HG03060 (cell line): ENCODE measurements at regions not wholly inside any gene's neighbourhood (a gene's known extent, or its start where the extent isn't known, plus 50 kb on each side); places are given as distances from the start of the nearest gene placed in this dataset.

Experiments
- ATAC-seq: cut with Tn5 transposase; IDR thresholded peaks from one replicate; pipeline ENCODE4 v1.9.1; 2021; ENCODE audit warnings: low read depth, moderate number of reproducible peaks; ENCODE audit not compliant: unreplicated experiment

GRCh38 chr2:19238440-19239060 is 119.9 kb downstream of the OSR1 start:
- ATAC-seq: no peak

- no peak for ATAC-seq
Measured at GRCh38 chr2:19235308-19235707, 123.1 kb downstream of the OSR1 start.

GRCh38 chr2:19232312-19232711 is 126.1 kb downstream of the OSR1 start:
- no peak for ATAC-seq

GRCh38 chr2:19231625-19232024 is 126.8 kb downstream of the OSR1 start:
- ATAC-seq: no peak

GRCh38 chr2:19230626-19231025 is 127.8 kb downstream of the OSR1 start:
- ATAC-seq: no peak

GRCh38 chr2:19228715-19229114 is 129.7 kb downstream of the OSR1 start:
- ATAC-seq: no peak

- ATAC-seq: no peak
Measured at GRCh38 chr2:19228181-19228593, 130.2 kb downstream of the OSR1 start.

GRCh38 chr2:19226871-19227270 is 131.6 kb downstream of the OSR1 start:
- ATAC-seq: no peak

- no peak for ATAC-seq
Measured at GRCh38 chr2:19226386-19226785, 132.0 kb downstream of the OSR1 start.

GRCh38 chr2:19225931-19226330 is 132.5 kb downstream of the OSR1 start:
- ATAC-seq: no peak

GRCh38 chr2:19225126-19225525 is 133.3 kb downstream of the OSR1 start:
- no peak for ATAC-seq

GRCh38 chr2:19224486-19224885 is 133.9 kb downstream of the OSR1 start:
- no peak for ATAC-seq

GRCh38 chr2:19224011-19224410 is 134.4 kb downstream of the OSR1 start:
- ATAC-seq: no peak

GRCh38 chr2:19219060-19219459 is 139.4 kb downstream of the OSR1 start:
- ATAC-seq: no peak

GRCh38 chr2:19218166-19218565 is 140.3 kb downstream of the OSR1 start:
- ATAC-seq: no peak

GRCh38 chr2:19216676-19217602 is 141.5 kb downstream of the OSR1 start:
- ATAC-seq: no peak

- ATAC-seq: no peak
Measured at GRCh38 chr2:19216238-19216637, 142.2 kb downstream of the OSR1 start.

- no peak for ATAC-seq
Measured at GRCh38 chr2:19214682-19215391, 143.6 kb downstream of the OSR1 start.

GRCh38 chr2:19209575-19210341 is 148.7 kb downstream of the OSR1 start:
- no peak for ATAC-seq

- ATAC-seq: no peak
Measured at GRCh38 chr2:19208479-19209199, 149.8 kb downstream of the OSR1 start.
